Astrocyte (in vitro differentiated cells and primary cell): ENCODE measurements at regions not wholly inside any gene's neighbourhood (a gene's known extent, or its start where the extent isn't known, plus 50 kb on each side); places are given as distances from the start of the nearest gene placed in this dataset.

ENCODE experiments used
- DNase-seq: peaks from one replicate; pipeline ENCODE4 v3.0.0-alpha.2; 2010; ENCODE audit warnings: low read depth
- FAIRE-seq: peaks from 2 replicates; lab custom pipeline; 2011; peaks lifted over from hg19 to GRCh38; lab: Jason Lieb, UNC
- H2AFZ ChIP-seq: 2 replicates; pipeline ENCODE4 v1.6.0; 2012; ENCODE audit warnings: low read depth, low read length, inconsistent platforms
- H3K27ac ChIP-seq: 2 replicates; pipeline ENCODE4 v1.5.1; 2011; ENCODE audit warnings: low read depth, low read length, inconsistent platforms
- H3K27me3 ChIP-seq: 2 replicates; pipeline ENCODE4 v1.6.0; 2011; ENCODE audit warnings: low read length, inconsistent platforms; ENCODE audit not compliant: insufficient read depth
- H3K36me3 ChIP-seq: 2 replicates; pipeline ENCODE4 v1.5.1; 2011; ENCODE audit warnings: low read length, inconsistent platforms; ENCODE audit not compliant: insufficient read depth
- H3K4me1 ChIP-seq: 2 replicates; pipeline ENCODE4 v1.5.1; 2011; ENCODE audit warnings: low read length, inconsistent platforms; ENCODE audit not compliant: insufficient read depth
- H3K4me2 ChIP-seq: 2 replicates; pipeline ENCODE4 v1.6.0; 2012; ENCODE audit warnings: low read length, inconsistent platforms
- H3K4me3 ChIP-seq: 2 replicates; pipeline ENCODE4 v1.5.1; 2011; ENCODE audit warnings: low read depth, mild to moderate bottlenecking, low read length, inconsistent platforms; ENCODE audit not compliant: insufficient read depth
- H3K79me2 ChIP-seq: 2 replicates; pipeline ENCODE4 v1.6.0; 2012; ENCODE audit warnings: mild to moderate bottlenecking, low read length, inconsistent platforms; ENCODE audit not compliant: insufficient read depth
- H3K9ac ChIP-seq: 2 replicates; pipeline ENCODE4 v1.6.0; 2012; ENCODE audit warnings: mild to moderate bottlenecking, low read length, inconsistent platforms
- H3K9me3 ChIP-seq: 2 replicates; pipeline ENCODE4 v1.5.1; 2012; ENCODE audit warnings: low read depth, mild to moderate bottlenecking, low read length, inconsistent platforms; ENCODE audit not compliant: insufficient read depth
- H4K20me1 ChIP-seq: 2 replicates; pipeline ENCODE4 v1.6.0; 2012; ENCODE audit warnings: low read length, inconsistent platforms; ENCODE audit not compliant: insufficient read depth
- H3K27ac Mint-ChIP-seq: one replicate; pipeline ENCODE4 v1.8.0; 2021; ENCODE audit warnings: mild to moderate bottlenecking, mixed read lengths; ENCODE audit not compliant: unreplicated experiment
- H3K27me3 Mint-ChIP-seq: one replicate; pipeline ENCODE4 v1.8.0; 2021; ENCODE audit warnings: low read depth, mixed read lengths; ENCODE audit not compliant: unreplicated experiment
- H3K36me3 Mint-ChIP-seq: one replicate; pipeline ENCODE4 v1.8.0; 2021; ENCODE audit warnings: low read depth, mixed read lengths; ENCODE audit not compliant: unreplicated experiment
- H3K4me1 Mint-ChIP-seq: one replicate; pipeline ENCODE4 v1.8.0; 2021; ENCODE audit warnings: low read depth, mixed read lengths; ENCODE audit not compliant: unreplicated experiment
- H3K4me3 Mint-ChIP-seq: one replicate; pipeline ENCODE4 v1.8.0; 2021; ENCODE audit warnings: mild to moderate bottlenecking, moderate library complexity, mixed read lengths; ENCODE audit not compliant: unreplicated experiment
- H3K9me3 Mint-ChIP-seq: one replicate; pipeline ENCODE4 v1.8.0; 2021; ENCODE audit warnings: mild to moderate bottlenecking, mixed read lengths; ENCODE audit not compliant: unreplicated experiment
- CTCF ChIP-seq: IDR thresholded peaks from 2 replicates; pipeline ENCODE4 v1.5.1; 2011; ENCODE audit warnings: low read depth, mild to moderate bottlenecking, inconsistent platforms, low read length, moderate library complexity; ENCODE audit not compliant: insufficient read depth
- EZH2 ChIP-seq: IDR thresholded peaks from 2 replicates; pipeline ENCODE4 v1.6.1; 2012; ENCODE audit warnings: mild to moderate bottlenecking, low read length, inconsistent platforms; ENCODE audit not compliant: insufficient read depth

- no peaks in the 10 kb centered on the region for H3K27me3 ChIP-seq
- H3K36me3 ChIP-seq, result no peaks in the 10 kb centered on the region
- H3K4me1 ChIP-seq, result no peaks in the 10 kb centered on the region
- H3K4me2 ChIP-seq, result no peak overlapping the region
- H3K4me3 ChIP-seq, result no peak overlapping the region
- no peaks in the 10 kb centered on the region for H3K79me2 ChIP-seq
- Mint-ChIP-seq H3K4me1 (peaks cover 5% of the 10 kb centered on the region), H3K9me3 (peaks cover 17% of the 10 kb centered on the region), H3K4me3 (no peak overlapping the region), H3K27me3 (no peaks in the 10 kb centered on the region), H3K36me3 (no peaks in the 10 kb centered on the region), H3K27ac (no peak overlapping the region)
- no peak overlapping the region for H3K27ac ChIP-seq
- DNase-seq, result peak; percentile 57
- H2AFZ ChIP-seq, result no peak overlapping the region
- H3K9ac ChIP-seq, result no peak overlapping the region
- no peaks in the 10 kb centered on the region for H4K20me1 ChIP-seq
- no peak for FAIRE-seq
- peaks cover 6% of the 10 kb centered on the region for H3K9me3 ChIP-seq
- TF ChIP-seq CTCF (no peak), EZH2 (no peak)
These were observed 165.2 kb downstream of the HAO1 start for GRCh38 chr20:7775072-7775471.

GRCh38 chr20:7776148-7776547, 164.1 kb downstream of the HAO1 start:
- H3K9me3 Mint-ChIP-seq, result peaks cover 17% of the 10 kb centered on the region
- H2AFZ ChIP-seq, result no peak overlapping the region
- no peaks in the 10 kb centered on the region for H3K27me3 Mint-ChIP-seq
- peaks cover 2% of the 10 kb centered on the region for H3K4me1 Mint-ChIP-seq
- no peak overlapping the region for H3K9ac ChIP-seq
- peaks cover 6% of the 10 kb centered on the region for H3K9me3 ChIP-seq
- H3K27ac Mint-ChIP-seq, result no peak overlapping the region
- no peaks in the 10 kb centered on the region for H3K36me3 Mint-ChIP-seq
- H3K4me3 ChIP-seq, result no peak overlapping the region
- no peak for DNase-seq
- no peaks in the 10 kb centered on the region for H3K4me1 ChIP-seq
- no peaks in the 10 kb centered on the region for H3K27me3 ChIP-seq
- H3K4me3 Mint-ChIP-seq, result no peak overlapping the region
- H3K27ac ChIP-seq, result no peak overlapping the region
- H3K4me2 ChIP-seq, result no peak overlapping the region
- FAIRE-seq, result no peak
- TF ChIP-seq CTCF, result no peak
- TF ChIP-seq EZH2, result no peak
- no peaks in the 10 kb centered on the region for H3K36me3 ChIP-seq
- no peaks in the 10 kb centered on the region for H4K20me1 ChIP-seq
- no peaks in the 10 kb centered on the region for H3K79me2 ChIP-seq

- peak; percentile 70 for DNase-seq
- H4K20me1 ChIP-seq, result no peaks in the 10 kb centered on the region
- Mint-ChIP-seq H3K27ac (no peak overlapping the region), H3K4me3 (no peak overlapping the region), H3K36me3 (no peaks in the 10 kb centered on the region), H3K4me1 (no peaks in the 10 kb centered on the region), H3K27me3 (no peaks in the 10 kb centered on the region), H3K9me3 (no peaks in the 10 kb centered on the region)
- no peak for FAIRE-seq
- H3K9me3 ChIP-seq, result no peaks in the 10 kb centered on the region
- H3K79me2 ChIP-seq, result no peaks in the 10 kb centered on the region
- no peaks in the 10 kb centered on the region for H3K36me3 ChIP-seq
- TF ChIP-seq CTCF (no peak), EZH2 (no peak)
- no peaks in the 10 kb centered on the region for H3K27me3 ChIP-seq
- H3K27ac ChIP-seq, result no peak overlapping the region
- H2AFZ ChIP-seq, result no peak overlapping the region
- no peak overlapping the region for H3K9ac ChIP-seq
- H3K4me3 ChIP-seq, result no peak overlapping the region
- H3K4me2 ChIP-seq, result no peak overlapping the region
- no peaks in the 10 kb centered on the region for H3K4me1 ChIP-seq
These were observed 150.1 kb downstream of the HAO1 start for GRCh38 chr20:7790189-7790588.
